EL (cell line): ENCODE measurements at regions not wholly inside any gene's neighbourhood (a gene's known extent, or its start where the extent isn't known, plus 50 kb on each side); places are given as distances from the start of the nearest gene placed in this dataset.
A peak's percentile ranks its signal among the peaks of the same experiment; 100 is the strongest.

Experiments
- DNase-seq: peaks from one replicate; pipeline ENCODE4 v3.0.0-alpha.2; 2016

DNA sequence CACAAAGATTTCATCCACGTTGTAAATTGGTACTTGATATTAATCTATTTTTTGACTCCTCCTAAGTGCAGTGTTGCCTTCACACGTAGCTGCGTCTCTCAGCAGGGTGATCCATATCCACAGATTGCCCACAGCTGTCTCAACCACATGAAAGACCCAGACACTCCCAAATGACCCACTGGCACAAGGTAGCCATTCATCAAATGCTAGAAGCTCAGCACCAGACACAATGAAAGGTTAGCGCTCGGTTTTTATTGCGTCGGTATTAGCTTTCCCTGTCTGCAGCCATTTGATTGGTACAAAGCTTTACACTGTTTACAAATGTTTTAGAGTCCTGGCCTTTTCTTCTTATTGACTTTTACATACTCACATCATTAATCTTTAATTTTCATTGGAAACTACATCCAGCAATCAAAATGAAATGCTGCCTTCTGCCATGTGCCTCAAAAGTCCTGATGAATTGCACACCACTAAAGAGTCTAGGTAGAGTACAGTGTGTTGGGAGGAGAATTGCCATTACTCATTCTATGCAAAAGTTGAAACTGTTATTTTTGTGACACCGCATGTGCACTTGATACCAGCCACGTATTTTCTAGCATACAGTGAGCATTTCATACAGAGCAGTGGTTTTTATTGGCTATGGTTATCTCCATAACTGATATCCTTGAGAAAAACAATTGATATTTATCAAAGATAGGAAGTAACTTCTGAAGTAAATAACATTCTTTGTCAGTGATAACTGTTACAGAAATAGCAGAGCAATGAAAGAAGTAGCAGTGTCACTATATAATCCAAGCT lies 127.3 kb upstream of the NUDT7 start:
- DNase-seq, result no peak

DNA sequence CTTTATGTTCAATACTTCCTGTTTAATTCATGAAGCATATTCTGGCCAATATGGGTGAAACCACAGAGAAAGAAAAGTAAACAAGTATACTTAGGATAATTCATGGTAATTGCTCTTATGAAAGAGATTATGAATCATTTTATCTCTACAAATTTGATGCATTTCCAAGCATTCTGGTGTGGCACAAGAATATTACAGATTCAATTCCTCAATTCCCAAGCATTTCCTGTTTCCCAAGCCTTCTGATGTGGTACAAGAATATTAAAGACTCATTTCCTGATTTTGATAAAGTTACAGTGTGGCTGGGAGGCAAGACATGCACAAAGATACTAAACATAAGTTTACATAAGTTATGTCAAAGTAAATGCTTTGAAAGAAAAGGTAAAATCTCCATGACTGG lies 126.1 kb upstream of the NUDT7 start:
- no peak for DNase-seq

DNA sequence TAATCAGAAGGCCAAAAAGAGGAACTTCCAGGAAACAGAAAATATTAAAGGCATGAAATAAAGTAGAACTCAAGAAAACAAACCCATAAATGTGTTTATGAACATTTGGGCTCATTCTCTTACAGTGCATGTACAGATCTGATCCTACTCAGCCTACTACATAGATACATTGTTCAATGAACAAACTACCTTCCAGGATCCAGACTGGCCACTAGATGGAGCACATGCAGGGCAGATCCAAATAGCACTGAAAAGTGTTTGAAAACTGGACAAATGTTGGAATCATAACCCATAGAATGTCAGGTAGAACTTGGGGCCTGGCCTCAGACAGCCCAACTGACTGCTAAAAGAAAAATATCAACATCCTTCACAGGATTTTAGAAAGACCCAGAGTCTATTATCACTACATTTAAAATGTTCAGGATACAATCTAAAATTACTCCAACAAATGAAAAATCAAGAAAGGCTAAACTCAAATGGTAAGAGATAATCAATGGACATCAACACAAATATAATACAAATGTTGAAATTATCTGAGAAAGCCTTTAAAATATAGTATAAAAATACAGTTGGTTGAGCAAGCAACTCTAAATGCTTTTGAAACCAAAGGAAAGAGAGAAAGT lies 122.4 kb upstream of the NUDT7 start:
- DNase-seq, result peak; percentile 11

DNA sequence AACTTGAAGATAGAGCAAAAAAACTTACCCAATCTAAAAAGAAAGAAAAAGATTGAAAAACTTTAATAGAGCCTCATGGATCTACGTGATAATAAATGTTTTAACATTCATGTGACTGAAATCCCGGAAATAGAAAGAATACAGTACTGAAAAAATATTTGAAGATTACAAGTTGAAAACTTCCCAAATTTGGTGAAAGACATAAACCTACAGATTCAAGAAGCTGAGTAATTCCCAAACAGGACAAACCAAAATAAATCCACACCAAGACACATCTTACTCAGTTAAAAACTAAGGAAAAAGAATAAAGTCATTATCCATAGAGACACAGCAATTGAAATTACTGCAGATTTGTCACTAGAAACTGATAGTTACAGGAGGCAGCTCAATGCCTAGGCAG lies 121.8 kb upstream of the NUDT7 start:
- no peak for DNase-seq

DNA sequence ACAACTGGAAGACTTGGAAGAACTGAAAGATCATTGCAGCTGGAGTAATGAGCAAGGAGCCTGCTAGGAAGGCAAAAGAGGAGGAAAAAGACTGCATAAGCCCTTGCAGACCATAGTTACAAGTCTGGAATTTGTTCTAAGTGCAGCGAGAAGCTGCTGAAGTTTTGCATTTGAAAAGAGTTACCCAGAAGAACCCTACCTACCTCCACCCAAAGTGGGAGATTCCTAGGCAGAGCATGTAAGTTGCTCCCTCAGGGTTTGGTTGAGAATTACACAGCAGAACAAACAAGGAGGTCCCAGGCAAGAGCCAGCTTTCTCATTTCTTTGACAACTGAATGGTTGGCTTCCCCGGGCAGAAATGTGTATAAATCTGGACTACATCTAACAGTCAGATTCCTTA lies 118.7 kb upstream of the NUDT7 start:
- DNase-seq, result no peak

DNA sequence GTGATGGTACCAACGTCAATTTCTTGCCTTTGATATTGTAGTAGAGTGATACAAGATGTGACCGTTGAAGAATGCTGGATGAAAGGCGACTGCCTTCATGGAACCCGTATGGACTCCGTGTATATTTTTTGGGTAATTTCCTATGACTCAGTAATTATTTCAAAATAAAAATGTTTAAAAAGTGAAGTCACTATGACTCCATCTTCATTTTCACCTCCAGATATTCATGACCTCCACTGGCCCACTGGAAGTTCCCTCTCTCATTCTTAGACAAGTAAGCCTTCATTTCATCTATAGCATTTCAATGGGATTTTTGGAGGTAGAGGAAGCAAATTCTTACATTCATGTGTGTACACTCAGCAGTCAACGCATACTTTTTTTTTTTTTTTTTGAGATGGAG lies 111.8 kb upstream of the NUDT7 start:
- DNase-seq, result no peak

DNA sequence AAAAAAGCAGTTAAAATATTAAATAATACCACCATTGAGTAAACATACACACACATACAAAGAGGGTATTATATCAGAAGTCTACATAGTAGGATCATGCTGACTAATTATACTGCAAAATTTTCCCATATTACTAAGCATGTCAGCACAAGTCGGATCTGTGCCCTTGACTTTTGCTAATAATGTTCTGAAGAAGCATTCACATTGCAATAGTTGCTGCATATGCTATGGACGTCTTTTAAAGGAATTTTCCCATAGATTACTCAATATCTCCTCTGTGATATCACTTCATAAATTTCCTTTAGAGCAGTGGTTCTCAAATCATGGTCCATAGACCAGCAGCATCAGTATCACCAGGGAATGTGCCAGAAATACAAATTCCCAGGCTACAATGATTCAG lies 110.9 kb upstream of the NUDT7 start:
- DNase-seq, result no peak

DNA sequence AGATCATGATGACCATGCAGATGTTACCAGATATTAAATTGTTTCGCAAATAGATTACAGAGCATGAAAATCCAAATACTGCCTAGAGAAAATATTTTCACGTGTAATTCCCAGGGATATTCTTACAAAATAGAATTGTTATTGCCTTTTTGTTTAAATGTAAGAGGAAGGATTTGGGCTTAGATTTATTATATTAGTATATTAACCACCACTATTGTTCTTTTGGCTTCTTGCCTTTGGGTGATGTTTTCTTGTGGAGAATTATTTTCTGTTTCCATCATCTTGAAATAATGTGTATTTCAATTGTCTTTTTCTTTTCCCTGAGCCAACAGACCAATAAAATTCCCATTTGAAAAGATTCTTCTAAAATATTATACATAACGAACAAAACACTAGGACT lies 109.7 kb upstream of the NUDT7 start:
- DNase-seq, result no peak

DNA sequence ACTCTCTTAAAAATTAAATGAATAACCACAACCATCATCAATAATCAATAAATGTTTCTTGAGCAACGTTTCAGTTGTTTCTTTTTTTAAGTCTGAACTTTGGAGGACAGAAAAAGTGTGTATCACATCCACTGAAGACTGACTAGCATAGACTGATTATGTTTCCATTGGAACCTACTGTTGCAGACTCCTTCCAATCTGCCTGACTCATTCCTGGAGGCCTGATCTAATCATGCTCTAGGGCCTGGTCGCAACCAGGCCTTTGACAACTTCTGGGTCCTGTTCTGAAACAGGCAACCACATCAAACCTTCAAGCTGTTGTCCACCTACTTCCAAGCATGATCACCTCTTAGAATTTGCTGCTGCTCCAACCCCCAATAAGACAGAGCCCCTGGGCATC lies 109.2 kb upstream of the NUDT7 start:
- no peak for DNase-seq

DNA sequence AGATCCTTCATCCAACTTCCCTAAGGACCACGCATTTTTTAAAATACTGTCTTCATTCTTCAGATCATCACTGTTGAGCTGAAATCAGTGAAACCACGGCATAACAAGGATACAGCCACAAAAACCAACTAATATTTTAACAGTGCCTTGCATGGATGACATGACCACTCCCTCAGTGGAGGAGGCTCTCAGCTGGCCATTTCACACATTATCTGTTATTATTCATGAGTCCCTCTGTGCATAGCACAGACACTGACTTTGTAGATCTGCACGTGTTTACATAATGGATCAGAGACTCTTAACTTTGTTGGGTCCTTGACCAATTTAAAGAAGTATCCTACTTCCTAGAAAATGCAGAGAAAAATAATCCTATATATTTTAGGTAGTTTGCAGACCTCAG lies 104.8 kb upstream of the NUDT7 start:
- no peak for DNase-seq

DNA sequence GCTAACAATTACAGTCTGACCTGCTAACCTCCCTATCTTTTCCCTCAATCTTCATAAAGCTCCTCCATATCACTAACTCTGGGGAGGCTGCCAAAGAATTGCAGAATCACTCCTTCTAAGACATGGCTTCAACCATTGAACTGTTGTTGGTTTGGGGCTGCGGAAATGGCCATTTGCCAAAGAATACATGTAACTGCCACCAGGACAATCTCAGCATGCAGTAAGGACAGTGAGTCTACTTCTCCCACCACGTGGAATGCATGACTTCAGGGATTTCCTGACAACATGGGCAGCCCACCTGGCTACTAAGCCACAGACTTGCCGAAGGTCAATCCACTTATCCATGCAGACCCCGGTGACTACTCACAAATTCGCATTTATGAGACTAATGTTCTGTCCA lies 104.3 kb upstream of the NUDT7 start:
- DNase-seq, result no peak

DNA sequence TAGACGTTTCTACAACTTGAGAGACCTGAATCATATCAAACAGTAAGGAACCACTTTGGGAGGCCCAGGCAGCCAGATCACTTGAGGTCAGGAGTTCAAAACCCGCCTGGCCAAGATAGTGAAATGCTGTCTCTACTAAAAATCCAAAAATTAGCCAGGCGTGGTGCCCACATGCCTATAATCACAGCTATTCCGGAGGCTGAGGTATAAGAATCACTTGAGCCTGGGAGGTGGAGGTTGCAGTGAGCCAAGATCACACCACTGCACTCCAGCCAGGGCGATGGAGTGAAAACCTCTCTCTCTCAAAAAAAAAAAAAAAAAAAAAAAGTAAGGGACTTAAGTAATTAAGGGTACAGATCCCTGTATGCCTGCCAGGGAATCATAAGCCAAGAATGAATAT lies 103.4 kb upstream of the NUDT7 start:
- DNase-seq, result no peak

DNA sequence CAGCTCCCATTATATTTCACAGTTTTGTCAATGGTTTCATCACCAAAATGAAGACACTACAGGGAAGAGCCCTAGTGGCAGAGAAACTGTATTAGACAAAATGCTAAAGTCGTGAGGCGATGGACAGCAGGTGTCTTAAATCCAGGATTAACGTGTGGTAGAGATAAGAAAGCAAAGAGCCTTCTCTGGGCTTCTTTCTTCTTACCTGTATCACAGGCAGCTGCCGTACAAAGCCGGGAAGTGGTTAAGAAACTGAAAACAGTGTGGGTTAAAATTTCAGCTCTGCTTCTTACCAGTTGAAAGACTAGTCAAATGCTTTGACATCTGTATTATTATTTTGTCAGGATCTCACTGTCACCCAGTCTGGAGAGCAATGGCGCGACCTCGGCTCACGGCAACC lies 98.2 kb upstream of the NUDT7 start:
- no peak for DNase-seq

DNA sequence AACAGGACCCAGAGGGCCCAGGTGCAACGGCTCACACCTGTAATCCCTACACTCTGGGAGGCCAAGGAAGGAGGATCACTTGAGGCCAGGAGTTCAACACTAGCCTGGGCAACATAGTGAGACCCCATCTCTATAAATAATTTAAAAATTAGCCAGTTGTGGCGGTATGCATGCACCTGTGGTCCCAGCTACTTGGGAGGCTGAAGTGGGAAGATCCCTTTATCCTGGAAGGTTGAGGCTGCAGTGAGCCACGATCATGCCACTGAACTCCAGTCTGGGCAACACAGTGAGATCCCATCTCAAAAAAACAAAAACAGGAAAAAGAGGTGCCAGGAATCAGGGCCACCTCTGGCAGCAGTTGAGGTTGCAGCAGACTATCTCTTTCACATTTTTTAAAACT lies 85.7 kb upstream of the NUDT7 start:
- no peak for DNase-seq

DNA sequence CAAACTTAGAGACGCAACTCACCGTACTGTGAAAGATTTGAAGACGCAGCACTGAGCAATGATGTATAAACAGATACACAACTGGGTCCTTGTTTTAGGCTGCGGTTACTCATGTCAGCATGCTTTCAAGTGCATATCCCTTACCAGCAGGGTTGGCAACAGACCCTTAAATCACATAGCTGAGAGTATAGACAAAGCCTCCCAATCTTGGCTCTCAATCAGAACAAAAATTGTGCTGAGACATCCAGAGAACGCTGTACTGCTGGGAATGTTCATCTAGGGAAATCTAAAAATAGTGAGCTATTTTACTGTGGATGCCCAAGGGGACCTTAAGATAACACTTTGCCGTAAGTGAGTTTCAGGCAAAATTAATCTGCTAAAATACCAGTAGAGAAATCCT lies 84.4 kb upstream of the NUDT7 start:
- no peak for DNase-seq

DNA sequence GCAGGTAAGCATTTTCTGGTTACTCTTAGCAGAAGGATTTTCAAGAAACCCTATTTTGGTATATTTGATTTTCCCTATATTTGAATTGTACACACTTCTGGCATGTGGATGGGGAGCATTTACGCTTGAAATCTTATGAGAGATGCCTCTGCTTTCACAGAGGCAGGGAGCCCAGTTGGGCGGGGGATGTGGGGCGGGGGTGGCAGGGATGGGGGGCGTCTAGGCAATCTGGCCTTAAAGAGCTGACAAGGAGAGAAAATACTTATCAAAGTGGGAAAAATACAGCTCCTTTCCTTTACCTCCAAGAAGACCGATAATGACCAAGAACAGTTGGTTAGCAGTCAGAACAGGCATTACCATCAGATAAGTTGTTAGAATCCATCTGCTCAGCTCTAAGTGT lies 79.1 kb upstream of the NUDT7 start:
- no peak for DNase-seq

DNA sequence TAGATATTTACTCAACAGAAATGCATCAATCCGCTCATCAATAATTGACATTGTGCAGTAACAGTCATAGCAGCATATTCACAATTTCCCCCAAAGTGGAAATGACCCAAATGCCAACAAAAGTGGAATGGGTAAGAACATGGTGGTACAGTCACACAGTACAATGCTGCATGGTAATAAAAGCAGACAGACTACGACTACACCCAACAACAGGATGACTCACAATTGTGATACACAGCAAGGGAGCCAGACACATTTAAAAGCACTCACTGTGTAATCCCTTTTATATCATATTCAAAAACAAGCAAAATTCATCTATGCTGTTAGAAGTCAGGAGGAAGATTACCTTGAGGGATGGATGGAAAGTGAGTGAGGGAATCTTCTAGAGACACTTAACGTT lies 76.5 kb upstream of the NUDT7 start:
- no peak for DNase-seq

DNA sequence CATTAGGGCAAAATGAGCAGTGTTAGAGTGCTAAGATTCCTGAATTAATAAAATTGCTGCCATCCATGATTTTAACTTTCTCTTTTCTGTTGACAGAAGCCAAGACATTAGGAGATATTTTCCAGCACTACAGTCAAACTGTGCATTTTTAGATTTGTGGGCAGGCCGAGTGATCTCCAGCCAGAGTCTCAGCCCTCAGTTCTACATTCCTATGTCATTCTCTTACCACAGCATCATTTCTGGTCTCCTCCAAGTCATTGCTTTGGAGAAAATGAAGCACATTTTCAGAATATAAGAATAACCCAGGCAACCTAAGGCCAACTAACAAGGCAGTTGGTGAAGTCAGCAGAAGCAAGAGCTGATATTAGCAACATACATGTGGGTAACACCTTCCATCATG lies 74.6 kb upstream of the NUDT7 start:
- no peak for DNase-seq

DNA sequence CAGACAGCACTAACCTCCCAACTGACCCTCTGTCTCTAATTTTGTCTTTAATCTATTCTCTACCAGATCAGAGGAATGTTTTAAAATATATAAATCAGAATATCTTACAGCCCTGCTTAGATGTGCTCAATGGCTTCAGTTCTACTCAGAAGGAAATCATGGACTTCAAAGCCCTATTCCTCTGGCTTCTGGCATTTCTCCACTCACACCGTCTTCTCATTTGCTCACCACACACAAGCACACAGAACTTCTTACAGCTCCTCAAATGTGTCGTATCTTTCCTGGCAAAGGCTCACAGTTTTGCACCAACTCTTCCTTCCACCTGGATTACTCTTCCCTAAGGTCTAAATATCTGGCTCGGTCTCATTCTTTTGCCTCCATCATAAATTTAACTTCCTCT lies 71.6 kb upstream of the NUDT7 start:
- DNase-seq, result no peak

DNA sequence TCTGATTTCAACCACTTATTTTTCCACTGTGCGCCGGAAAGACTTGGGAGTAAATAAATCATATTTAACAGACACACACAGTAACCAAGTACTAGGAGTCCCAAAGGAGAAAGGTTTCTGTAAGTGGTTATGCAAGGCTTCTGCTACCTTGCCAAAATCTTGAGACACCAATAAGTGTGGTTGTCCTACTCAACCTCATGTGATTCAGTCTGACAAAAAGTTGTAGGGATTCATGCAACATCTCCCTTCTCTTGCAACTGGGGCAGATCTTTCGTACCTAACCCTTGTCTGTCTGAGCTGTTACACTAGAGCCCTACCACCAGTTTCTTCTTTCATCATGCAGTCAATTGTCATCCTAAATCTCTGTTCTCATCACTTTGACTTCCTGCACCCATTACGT lies 69.9 kb upstream of the NUDT7 start:
- DNase-seq, result no peak

DNA sequence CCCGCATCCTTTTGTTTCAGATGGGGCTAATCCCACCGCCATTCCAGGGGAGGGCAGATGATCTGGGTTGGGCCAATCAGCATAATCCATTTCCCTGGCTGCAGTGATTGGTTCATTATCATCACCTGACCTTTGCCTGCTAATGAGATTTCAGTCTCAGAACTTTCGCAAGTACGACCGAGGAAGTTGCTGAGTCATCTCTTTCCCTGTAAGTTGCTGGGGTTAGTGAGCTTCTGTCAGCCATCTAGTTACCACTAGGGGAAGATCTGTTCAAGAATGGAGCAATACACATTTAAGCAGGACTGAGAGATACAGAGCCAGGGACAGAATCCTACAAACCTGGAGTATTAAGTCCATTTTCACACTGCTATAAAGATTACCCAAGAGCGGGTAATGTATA lies 65.3 kb upstream of the NUDT7 start:
- DNase-seq, result no peak

DNA sequence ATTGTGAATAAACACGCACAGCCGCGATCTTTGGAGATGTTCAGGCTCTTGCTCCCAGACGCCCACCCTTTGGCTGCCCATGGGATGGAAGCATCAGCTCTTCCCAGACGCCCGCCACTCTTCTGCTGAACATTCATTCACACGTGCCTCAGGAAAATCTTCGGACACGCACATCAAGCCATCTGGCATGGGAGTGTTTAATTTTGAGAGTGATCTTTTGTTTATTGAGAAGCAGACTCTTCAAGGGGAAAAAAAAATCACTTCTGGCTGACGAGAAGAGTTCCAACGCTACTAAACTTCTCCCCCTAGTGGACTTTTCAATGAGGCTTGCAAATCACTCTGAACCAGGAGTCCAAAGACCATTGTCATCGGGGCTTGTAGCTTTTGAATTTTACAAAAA lies 62.0 kb upstream of the NUDT7 start:
- peak; percentile 6 for DNase-seq

DNA sequence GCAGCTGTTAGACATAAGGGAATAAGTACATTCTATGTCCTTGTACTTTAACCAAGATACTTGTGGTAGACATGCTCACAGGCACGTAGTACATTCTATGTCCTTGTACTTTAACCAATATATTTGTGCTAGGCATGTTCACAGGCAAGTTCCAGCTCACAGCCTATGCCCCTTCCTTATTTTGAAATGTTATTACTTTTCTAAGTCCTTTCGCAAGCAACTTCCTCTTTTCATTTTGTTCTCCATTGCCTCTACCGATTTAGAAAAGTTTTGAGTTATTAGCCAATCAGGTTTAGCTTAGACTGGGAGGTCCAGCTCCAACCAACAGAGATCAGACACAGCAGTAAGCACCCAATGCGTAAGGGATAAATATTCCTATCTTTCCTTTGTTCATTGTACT lies 60.1 kb upstream of the NUDT7 start:
- no peak for DNase-seq

DNA sequence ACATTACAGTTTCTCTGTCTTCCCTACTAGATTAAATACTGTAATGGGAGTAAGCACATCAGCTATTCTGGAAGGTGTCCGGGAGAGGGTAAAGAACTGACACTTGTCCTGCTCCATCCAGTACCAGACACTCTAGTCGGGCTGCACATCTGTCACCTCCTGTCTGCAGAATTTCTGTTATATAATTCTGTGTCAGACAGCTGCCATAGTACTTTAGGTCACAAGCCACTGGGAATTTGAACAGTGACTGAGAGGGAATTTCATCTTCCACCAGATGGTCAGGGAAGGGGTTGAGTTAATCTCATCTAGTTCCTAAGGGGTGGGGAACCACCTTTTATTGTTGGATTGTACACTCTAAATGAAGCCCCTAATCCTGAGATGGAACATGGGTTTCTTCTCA lies 58.6 kb upstream of the NUDT7 start:
- no peak for DNase-seq

DNA sequence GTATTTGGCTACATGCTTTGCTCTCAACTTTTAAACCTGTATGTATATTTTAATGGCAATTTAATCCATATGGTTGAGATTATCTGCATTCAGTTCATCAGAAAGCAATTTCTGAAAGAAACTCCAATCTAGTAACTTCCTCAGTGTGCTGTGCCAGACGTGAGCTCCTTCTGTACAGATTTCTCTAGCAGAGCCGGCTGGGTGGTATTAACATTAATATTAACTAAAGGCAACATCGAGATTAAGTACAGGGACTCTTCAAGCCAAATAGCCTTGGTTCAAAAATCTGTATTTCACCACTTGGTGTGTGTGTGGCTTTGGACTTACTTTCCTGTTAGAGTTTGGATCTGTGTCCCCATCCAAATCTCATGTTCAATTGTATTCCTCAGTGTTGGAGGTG lies 55.5 kb upstream of the NUDT7 start:
- no peak for DNase-seq
